Rectal smooth muscle tissue (tissue), 1 donor: ENCODE measurements at regions not wholly inside any gene's neighbourhood (a gene's known extent, or its start where the extent isn't known, plus 50 kb on each side); places are given as distances from the start of the nearest gene placed in this dataset.

ENCODE experiments used
- H3K27ac ChIP-seq: one replicate; pipeline ENCODE4 v1.7.0; 2013; ENCODE audit warnings: low read depth, low read length, inconsistent platforms
- H3K27me3 ChIP-seq: one replicate; pipeline ENCODE4 v1.7.0; 2013; ENCODE audit warnings: low read length; ENCODE audit not compliant: control insufficient read depth, insufficient read depth
- H3K36me3 ChIP-seq: one replicate; pipeline ENCODE4 v1.7.0; 2013; ENCODE audit warnings: low read length; ENCODE audit not compliant: control insufficient read depth, insufficient read depth
- H3K4me1 ChIP-seq: one replicate; pipeline ENCODE4 v1.7.0; 2013; ENCODE audit warnings: low read length; ENCODE audit not compliant: control insufficient read depth, insufficient read depth
- H3K4me3 ChIP-seq: one replicate; pipeline ENCODE4 v1.7.0; 2013; ENCODE audit warnings: low read length
- H3K9ac ChIP-seq: one replicate; pipeline ENCODE4 v1.7.0; 2013; ENCODE audit warnings: low read length

DNA sequence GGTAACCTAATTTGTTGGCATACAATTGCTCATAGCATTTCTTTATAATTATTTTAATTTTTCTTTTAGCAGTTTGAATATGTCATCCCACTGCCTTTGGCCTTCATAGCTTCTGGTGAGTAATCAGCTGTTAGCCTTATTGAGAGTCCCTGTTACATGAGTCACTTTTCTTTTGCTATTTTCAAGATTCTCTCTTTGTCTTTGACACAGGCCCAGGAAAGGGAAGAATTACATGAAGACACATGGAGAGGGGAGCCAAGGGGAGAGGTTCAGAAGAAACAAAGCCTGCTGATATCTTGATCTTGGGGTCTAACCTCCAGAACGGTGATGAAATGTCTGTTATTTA, 418.2 kb downstream of the METTL15 start:
- Histone ChIP-seq H3K4me3 (no peak overlapping the region), H3K9ac (no peak overlapping the region), H3K27me3 (no peaks in the 10 kb centered on the region), H3K4me1 (no peaks in the 10 kb centered on the region), H3K27ac (no peak overlapping the region), H3K36me3 (no peaks in the 10 kb centered on the region)

DNA sequence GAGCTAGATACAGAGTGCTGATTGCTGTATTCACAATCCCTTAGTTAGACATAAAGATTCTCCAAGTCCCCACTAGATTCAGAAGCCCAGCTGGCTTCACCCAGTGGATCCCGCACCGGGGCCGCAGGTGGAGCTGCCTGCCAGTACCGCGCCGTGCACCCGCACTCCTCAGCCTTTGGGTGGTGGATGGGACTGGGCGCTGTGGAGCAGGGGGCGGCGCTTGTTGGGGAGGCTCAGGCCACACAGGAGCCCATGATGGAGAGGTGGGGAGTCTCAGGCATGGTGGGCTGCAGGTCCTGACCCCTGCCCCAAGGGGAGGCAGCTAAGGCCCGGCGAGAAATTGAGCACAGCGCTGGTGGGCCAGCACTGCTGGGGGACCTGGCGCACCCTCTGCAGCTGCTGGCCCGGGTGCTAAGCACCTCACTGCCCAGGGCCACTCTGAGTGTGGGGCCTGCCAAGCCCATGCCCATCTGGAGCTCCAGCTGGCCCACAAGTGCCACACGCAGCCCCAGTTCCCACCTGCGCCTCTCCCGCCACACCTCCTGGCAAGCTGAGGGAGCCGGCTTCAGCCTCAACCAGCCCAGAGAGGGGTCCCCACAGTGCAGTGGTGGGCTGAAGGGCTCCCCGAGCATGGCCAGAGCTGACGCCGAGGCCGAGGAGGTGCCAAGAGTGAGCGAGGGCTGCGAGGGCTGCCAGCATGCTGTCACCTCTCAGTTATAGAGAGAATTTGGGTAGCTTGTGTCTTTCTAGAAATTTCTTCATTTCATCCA, 417.6 kb downstream of the METTL15 start:
- Histone ChIP-seq H3K27me3 (no peaks in the 10 kb centered on the region), H3K4me3 (no peak overlapping the region), H3K9ac (no peak overlapping the region), H3K27ac (no peak overlapping the region), H3K4me1 (no peaks in the 10 kb centered on the region), H3K36me3 (no peaks in the 10 kb centered on the region)

DNA sequence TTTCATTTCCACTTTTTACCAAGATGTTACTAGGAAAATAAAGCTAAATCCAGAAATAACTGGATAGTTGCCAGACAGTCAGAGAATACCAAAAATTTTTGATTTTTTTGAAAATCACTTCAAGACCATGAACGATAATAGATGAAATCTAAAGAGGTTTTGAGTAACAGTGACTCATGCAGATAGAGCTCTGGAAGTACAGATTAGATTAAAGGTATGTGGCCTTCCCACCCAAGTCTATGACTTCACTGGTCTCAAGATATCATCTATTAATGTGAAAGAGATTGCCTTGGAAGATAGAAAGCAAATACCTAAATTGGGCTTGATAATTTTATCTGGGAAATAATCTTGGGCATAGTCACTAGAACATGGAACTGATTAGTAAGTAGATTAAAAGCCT, 415.9 kb downstream of the METTL15 start:
- no peak overlapping the region for H3K9ac ChIP-seq

DNA sequence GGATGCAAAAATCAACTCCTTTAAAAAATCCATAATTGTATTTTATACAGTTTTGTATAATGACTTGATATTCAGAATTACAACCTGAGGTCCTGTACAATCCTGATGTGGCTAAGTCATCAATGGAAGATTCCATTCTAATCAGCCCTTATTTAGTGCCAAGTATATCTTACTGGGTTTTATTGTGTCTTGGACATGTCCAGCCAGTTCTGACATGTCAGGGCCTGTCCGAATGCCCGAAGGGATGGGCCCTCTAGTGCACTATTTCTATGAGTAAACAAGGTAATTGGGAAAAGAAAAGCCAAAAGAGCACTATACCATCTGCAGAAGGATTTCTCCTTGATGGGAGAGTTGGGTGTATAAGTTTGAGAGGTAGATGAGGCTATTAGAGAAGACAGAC, 412.9 kb downstream of the METTL15 start:
- Histone ChIP-seq H3K4me1 (no peaks in the 10 kb centered on the region), H3K4me3 (no peak overlapping the region), H3K36me3 (no peaks in the 10 kb centered on the region), H3K27me3 (no peaks in the 10 kb centered on the region), H3K9ac (no peak overlapping the region), H3K27ac (no peak overlapping the region)

More for the DNA sequence above, 415.9 kb downstream of the METTL15 start:
- H3K27ac ChIP-seq = no peak overlapping the region
- no peaks in the 10 kb centered on the region for H3K36me3 ChIP-seq
- H3K4me3 ChIP-seq = no peak overlapping the region
- H3K4me1 ChIP-seq = no peaks in the 10 kb centered on the region
- H3K27me3 ChIP-seq = no peaks in the 10 kb centered on the region

DNA sequence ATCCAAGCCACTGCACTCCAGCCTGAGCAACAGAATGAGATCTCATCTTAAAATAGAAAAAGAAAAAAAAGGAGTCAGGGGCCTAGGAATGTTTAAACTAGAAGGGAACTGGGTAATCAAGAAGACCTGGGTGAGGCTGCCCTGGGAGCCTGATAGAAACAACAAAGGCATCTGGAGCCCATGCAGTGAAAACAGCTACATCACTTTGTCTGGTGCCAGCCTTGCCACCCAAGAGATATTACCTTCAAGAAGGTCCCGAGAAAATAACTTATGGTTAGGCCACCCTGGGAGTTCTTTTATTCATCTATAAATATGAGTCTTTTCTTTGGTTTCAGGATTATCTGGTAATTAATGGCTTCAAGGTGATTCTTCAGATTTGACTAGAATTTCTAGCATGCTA, 412.1 kb downstream of the METTL15 start:
- Histone ChIP-seq H3K27me3 (no peaks in the 10 kb centered on the region), H3K36me3 (no peaks in the 10 kb centered on the region), H3K4me3 (no peak overlapping the region), H3K4me1 (no peaks in the 10 kb centered on the region), H3K27ac (no peak overlapping the region), H3K9ac (no peak overlapping the region)

DNA sequence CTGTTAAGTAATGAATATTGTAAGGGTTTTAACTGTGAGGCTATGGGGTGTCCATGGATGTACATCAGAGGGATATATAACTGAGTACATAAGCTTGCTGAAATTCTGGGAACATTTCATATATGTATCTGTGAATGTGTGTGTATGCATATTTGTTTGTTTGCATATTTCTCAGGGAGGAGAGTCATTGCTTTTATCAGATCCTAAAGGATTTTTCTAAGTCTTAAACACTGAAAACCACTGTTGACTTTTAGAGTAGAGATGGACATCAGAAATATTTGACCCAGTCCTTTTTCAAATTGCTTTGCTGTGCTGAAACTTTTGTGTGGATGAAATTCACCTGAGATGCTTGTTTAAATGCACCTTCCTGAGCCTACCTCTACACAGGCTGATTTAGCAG, 410.6 kb downstream of the METTL15 start:
- Histone ChIP-seq H3K27ac (no peak overlapping the region), H3K36me3 (no peaks in the 10 kb centered on the region), H3K4me3 (no peak overlapping the region), H3K4me1 (no peaks in the 10 kb centered on the region), H3K27me3 (no peaks in the 10 kb centered on the region), H3K9ac (no peak overlapping the region)

DNA sequence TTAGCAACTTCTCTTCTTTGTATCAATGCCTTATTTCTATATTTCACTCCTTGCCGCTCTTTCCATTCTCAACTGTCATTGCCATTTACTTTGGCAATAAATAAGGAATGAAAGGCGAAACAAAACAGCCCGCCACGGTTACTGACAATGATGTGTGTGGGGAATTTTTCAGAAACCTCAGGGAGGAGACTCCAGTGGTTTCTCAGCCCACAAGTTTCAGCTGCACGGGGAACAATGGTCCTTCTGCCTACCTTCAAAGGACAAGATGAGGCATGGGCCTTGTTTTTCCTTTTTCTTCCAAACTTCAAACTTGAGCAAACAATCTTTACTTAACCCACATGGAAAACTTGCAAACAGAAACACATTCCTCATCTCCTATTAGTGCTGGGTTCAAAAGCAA, 409.4 kb downstream of the METTL15 start:
- H3K4me1 ChIP-seq = no peaks in the 10 kb centered on the region
- no peaks in the 10 kb centered on the region for H3K27me3 ChIP-seq
- H3K4me3 ChIP-seq = no peak overlapping the region
- H3K27ac ChIP-seq = no peak overlapping the region
- no peak overlapping the region for H3K9ac ChIP-seq
- no peaks in the 10 kb centered on the region for H3K36me3 ChIP-seq

DNA sequence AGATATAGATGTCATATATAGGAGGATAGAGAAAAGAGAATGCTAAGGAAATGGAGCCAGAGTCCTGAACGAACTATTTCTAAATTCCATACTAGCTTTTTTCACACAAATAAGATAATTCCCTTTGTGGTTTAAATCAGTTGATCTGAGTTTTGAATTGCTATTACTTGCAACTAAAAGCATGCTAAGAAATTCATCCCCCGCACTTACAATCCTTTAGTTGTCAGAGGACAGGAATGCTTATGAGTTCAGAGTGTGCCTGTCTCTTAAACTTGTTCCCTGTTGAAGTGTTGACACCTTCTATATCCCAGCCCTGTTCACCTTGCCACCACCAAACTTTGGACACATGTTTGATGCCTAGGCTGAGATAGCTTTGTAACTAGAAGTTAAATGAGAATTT, 406.2 kb downstream of the METTL15 start:
- H3K9ac ChIP-seq = no peak overlapping the region
- no peaks in the 10 kb centered on the region for H3K4me1 ChIP-seq
- H3K36me3 ChIP-seq = no peaks in the 10 kb centered on the region
- no peaks in the 10 kb centered on the region for H3K27me3 ChIP-seq
- H3K4me3 ChIP-seq = no peak overlapping the region
- H3K27ac ChIP-seq = no peak overlapping the region

DNA sequence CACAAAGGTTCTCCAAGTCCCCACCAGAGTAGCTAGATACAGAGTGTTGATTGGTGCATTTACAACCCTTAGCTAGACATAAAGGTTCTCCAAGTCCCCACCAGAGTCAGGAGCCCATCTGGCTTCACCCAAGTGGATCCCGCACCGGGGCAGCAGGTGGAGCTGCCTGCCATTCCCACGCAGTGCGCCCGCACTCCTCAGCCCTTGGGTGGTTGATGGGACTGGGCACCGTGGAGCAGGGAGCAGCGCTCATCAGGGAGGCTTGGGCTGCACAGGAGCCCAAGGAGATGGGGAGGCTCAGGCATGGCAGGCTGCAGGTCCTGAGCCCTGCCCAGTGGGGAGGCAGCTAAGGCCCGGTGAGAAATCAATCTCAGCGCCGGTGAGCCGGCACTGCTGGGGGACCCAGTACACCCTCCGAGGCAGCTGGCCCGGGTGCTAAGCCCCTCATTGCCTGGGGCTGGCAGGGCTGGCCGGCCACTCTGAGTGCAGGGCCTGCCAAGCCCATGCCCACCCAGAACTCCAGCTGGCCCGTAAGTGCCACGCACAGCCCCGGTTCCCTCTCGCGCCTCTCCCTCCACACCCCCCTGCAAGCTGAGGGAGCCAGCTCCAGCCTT, 404.1 kb downstream of the METTL15 start:
- Histone ChIP-seq H3K36me3 (no peaks in the 10 kb centered on the region), H3K27ac (no peak overlapping the region), H3K4me1 (no peaks in the 10 kb centered on the region), H3K4me3 (no peak overlapping the region), H3K9ac (no peak overlapping the region), H3K27me3 (no peaks in the 10 kb centered on the region)

DNA sequence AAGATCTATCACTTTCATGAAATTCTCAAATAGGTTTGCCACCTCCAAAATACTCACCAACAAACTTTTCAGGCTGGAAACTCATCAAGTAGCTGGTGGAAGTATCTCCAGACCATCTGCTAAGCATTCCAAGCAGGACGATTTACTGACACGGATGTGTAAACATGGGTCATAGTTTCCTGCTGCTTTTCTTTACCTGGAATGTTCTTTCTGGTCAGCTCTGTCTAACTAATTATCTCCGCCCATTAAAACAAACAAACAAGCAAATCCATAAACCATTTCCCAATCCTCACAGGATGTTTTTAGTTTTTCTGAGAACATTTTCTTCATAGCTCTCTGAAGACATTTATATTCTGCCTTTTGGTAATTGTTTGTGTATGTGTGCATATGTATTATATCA, 397.0 kb downstream of the METTL15 start:
- H3K36me3 ChIP-seq = no peaks in the 10 kb centered on the region
- H3K4me1 ChIP-seq = no peaks in the 10 kb centered on the region
- H3K27ac ChIP-seq = no peak overlapping the region
- no peaks in the 10 kb centered on the region for H3K27me3 ChIP-seq
- H3K9ac ChIP-seq = no peak overlapping the region
- H3K4me3 ChIP-seq = no peak overlapping the region

DNA sequence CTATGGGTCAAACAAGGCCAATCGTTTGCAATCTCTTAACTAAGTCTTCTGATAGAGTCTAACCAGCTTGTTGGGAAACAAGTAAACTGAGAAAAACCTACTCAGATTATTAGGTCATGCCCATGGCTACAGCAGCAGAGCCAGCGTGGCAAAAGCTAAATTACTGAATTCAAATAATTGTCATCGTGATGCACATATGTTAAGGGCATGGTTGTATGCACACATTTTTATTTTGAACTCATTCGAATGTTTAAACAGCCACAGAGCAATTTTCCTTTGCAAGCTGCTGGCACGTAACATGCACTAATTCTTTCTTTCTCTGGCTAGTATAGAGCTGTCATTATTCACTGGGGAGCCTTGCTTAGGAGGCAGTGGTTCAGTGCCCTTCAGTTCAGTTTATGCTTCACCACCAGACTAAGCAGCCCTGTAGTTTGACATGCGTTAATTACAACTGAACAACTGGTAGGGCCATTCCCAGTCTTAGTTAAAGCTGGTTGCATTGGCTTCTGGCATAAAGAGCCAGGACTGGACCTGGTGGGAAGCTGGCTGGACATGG, 396.4 kb downstream of the METTL15 start:
- Histone ChIP-seq H3K27ac (no peak overlapping the region), H3K4me3 (no peak overlapping the region), H3K27me3 (no peaks in the 10 kb centered on the region), H3K9ac (no peak overlapping the region), H3K4me1 (no peaks in the 10 kb centered on the region), H3K36me3 (no peaks in the 10 kb centered on the region)

DNA sequence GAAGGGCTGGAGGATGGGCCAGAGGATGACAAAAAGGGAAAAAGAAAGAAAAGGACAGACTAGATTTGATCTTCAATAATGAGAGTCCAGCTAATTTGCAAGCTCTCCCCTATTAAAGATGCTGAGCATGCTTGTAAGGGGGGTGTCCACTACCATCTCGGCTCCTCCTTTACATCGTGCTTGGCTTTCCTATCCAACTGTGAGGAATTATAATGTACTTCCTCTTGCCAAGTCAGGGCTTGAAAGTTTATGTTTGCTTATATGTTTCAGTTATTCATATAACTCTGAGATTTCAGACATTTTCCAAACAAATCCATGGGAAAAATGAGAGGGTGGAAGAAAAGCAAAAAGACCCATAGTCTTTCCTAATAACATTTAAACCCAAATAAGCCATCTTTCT, 387.1 kb downstream of the METTL15 start:
- Histone ChIP-seq H3K36me3 (no peaks in the 10 kb centered on the region), H3K9ac (no peak overlapping the region), H3K4me1 (no peaks in the 10 kb centered on the region), H3K4me3 (no peak overlapping the region), H3K27me3 (no peaks in the 10 kb centered on the region), H3K27ac (no peak overlapping the region)

DNA sequence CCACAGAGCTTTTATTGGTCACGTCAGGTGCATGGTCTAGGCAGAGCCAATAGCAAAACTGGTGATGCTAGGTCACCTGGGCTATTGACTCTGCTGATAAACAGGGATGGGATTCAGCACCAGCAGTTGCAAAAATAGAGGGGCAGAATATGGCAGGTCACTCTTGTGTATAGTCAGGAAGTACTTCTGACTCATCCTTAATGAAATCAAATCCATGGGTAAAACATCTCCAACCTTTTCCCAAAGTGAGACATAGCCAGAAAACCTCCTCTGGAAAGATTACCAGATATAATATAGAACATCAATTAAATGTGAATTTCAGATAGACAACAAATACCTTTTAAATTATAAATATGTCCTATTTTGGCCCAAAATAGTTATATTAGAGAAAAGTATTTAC, 383.2 kb downstream of the METTL15 start:
- H3K9ac ChIP-seq = no peak overlapping the region
- H3K27me3 ChIP-seq = no peaks in the 10 kb centered on the region
- H3K4me1 ChIP-seq = no peaks in the 10 kb centered on the region
- H3K36me3 ChIP-seq = no peaks in the 10 kb centered on the region
- H3K27ac ChIP-seq = no peak overlapping the region
- H3K4me3 ChIP-seq = no peak overlapping the region
